HG03520 (cell line): ENCODE measurements at regions not wholly inside any gene's neighbourhood (a gene's known extent, or its start where the extent isn't known, plus 50 kb on each side); places are given as distances from the start of the nearest gene placed in this dataset.

Experiments
- ATAC-seq: cut with Tn5 transposase; IDR thresholded peaks from one replicate; pipeline ENCODE4 v1.9.1; 2021; ENCODE audit warnings: mild to moderate bottlenecking, moderate library complexity; ENCODE audit not compliant: unreplicated experiment

DNA sequence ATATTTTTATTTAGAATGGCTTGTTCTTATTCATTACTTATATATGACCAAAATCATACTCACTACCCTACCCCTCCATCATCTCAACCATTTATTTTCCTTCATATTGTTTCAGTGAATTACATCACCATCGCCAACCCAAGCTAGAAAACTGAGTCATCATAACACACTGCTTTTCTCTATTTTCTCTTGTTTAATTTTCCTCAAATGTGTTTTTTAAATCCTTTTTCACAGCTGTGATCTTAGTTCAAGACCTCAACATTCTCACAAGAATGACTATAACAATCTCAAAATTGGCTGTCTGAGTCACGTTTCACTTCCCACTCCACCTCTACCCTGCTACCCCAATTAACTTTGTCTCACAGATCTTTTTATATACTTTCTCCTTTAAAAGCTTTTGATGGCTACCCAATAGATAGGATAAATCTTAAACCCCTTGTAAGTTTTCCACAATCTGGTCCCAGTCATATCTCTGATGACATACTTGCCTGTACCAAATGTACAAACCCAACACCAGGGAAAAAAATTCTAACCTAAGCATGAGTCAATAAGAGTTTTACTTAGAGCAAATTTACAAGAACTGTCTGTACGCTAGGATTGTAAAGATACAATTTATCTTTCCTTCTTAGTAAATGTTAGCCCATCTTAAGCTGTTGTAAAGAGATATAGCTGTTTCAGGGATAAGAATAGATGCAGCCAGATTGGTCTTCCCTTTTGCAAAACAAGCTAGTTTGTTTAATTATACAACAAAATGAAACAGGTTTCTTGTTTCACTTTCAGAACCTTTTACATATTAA, 635.1 kb upstream of the SLC39A10 start:
- peak; percentile 71 for ATAC-seq

- ATAC-seq, result no peak
Measured at GRCh38 chr2:195018462-195018861, 638.6 kb upstream of the SLC39A10 start.

DNA sequence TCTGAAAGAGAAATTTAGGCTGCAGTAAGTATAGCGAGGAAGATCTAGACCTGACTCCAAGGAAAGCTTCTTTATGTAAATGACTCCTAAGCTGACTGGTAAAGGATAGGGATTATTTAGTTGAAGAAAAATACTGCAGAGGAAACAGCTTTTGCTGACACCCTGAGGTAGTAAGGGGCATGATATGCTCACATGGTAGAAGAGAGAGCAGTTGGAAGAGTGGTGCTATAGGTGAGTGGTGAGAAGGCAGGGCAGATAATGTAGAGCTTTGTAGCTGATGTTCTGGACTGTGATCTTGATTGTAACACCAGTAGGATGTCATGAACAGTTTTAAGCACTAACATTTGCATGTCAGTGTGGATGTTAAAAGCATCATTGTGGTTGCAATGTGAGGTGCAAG, 639.1 kb upstream of the SLC39A10 start:
- no peak for ATAC-seq

DNA sequence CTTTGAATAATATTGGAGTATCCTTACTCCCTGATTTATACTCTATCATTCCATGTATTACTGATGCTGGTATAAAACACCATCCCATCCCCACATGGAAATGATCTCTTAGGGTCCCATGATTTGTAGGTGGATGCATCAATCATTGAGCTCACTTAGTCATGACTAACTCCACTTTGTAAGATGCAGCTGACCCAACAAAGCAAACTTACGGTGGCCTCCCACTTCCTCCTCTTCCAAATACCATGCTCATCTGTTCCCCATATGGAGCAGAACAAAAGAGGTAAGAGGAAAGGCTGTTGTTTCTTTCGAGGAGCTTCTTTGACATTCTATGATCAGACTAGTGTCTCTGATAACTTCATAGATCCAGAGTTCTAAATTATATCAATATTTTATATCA, 640.2 kb upstream of the SLC39A10 start:
- no peak for ATAC-seq

DNA sequence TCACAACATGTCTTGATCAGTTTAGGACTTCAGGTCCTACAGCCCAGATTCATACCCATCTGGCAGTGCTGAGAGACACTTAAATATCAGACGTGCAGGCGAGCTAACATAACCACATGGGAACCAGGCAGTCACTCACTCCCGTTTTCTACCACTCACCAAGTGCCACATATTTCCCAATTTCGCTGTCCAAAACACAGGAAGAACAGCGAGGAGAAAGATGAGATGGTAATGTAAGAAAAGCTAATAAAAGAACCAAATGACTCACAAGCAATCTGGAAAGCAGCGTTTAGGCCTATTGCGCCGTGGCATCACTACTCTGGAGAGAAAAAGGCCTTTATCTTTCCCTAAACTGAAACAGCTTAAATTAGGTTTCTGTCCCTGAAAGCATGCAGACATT, 647.8 kb upstream of the SLC39A10 start:
- ATAC-seq, result no peak

- no peak for ATAC-seq
Measured at GRCh38 chr2:195006856-195007255, 650.2 kb upstream of the SLC39A10 start.

- ATAC-seq, result no peak
Measured at GRCh38 chr2:195003881-195004471, 653.0 kb upstream of the SLC39A10 start.

GRCh38 chr2:195001924-195002323, 655.1 kb upstream of the SLC39A10 start:
- no peak for ATAC-seq

GRCh38 chr2:194999771-195000170, 657.3 kb upstream of the SLC39A10 start:
- ATAC-seq, result no peak

GRCh38 chr2:194992648-194993047, 664.4 kb upstream of the SLC39A10 start:
- no peak for ATAC-seq

DNA sequence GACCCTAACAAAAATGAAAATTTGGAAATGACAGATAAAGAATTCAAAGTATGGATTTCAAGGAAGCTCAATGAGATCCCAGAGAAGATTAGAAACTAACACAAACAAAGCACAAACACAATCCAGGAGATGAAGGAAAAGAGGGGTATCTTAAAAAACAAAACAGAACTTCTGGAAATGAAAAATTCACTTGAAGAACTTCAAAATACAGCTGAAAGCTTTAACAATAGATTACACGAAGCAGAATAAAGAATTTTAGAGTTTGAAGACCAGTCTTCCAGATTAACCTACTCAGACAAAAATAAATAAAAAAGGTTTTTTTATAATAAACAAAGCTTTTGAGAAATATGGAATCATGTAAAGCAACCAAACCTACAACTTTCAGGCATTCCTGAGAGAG, 671.8 kb upstream of the SLC39A10 start:
- ATAC-seq, result no peak

- ATAC-seq, result no peak
Measured at GRCh38 chr2:194962254-194962653, 694.8 kb upstream of the SLC39A10 start.

- no peak for ATAC-seq
Measured at GRCh38 chr2:194954218-194954617, 702.8 kb upstream of the SLC39A10 start.

DNA sequence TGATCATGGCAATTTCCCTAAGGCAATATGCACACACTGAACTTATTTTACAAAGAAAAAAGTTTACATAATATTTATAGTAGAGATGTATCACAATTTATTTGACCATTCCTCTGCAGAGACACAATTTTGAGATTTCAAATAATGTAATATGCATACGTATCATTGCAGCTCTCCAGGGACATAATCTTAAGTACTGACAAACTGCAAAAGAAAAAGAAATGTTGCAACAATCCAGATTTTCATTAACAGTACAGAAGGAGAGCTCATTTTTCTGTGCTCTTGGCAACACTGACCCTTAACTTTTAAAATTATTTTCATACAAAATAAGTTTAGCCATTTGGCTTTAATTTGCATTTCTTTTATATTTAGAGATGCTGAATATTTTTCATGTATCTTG, 710.2 kb upstream of the SLC39A10 start:
- ATAC-seq, result no peak

DNA sequence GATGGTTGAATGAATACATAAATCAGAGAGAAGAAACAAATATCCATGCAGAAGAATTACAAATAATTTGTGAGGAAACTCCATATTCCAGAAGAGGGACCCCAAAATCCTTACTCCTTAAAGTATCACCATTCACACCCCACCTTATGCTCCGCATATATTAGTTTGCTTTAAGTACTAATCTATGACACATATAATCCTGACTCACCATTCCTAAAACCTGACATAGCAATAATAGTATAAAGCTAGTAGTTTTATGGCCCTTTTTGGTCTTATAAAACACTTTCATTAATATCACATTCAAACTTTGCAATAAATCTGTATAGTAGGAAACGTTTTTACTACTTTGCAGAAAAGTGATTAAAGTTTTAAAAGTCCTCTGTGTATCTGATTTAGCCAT, 719.0 kb upstream of the SLC39A10 start:
- no peak for ATAC-seq

- ATAC-seq, result no peak
Measured at GRCh38 chr2:194927489-194927888, 729.5 kb upstream of the SLC39A10 start.

DNA sequence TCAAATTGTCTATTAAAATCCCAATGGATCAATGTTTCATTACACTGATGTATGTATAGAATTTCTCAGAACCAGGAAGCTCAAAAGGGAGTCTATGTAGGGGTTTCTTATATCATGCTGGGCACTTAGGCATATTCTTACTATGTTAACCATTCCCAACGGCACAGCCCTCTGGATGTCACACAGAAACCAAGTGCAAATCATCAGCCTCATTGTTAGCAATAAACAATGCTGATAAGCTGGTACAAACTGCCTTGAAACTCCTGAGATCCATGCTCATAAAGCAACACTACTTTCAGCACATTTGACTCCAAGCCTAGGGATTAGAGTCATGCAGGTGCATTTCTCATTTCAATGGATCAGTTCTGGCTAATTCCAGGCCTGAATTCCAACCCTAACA, 730.2 kb upstream of the SLC39A10 start:
- ATAC-seq, result no peak

DNA sequence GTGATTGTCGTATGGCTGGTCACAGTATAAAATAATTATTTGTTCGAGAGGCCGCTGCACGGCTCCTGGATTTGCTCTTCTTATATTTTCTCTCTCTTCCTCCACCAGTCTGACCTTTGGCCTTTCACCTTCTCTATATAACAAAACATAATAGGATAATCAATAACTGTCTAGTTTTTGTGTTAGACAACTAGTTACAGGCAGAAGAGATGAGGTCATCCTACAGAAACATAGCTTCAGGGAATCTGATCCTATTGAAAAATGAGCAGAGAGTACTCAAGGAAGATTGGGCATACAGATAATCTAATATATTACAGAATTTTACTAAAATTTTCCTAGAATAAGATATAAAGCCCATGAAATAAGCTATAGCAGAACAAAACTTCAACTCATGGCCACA, 731.3 kb upstream of the SLC39A10 start:
- no peak for ATAC-seq

DNA sequence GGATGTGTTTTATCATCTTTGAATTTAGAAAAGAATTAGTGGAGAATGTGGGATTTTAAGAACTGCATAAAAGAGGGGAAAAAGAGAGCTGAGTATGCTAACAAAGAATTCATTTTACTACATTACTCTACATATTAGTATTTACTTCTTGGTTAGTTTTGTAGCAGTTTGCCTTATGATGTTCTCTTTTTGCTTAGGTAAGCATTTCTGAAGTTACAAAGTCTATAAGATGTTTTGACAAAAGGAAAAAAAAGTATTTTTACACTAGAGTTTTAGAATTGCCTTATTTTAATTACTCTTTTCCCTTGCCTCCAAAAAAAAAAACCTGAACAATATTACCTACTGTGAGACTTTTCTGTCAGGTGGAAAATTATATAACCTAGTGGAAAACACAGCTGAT, 739.5 kb upstream of the SLC39A10 start:
- no peak for ATAC-seq

DNA sequence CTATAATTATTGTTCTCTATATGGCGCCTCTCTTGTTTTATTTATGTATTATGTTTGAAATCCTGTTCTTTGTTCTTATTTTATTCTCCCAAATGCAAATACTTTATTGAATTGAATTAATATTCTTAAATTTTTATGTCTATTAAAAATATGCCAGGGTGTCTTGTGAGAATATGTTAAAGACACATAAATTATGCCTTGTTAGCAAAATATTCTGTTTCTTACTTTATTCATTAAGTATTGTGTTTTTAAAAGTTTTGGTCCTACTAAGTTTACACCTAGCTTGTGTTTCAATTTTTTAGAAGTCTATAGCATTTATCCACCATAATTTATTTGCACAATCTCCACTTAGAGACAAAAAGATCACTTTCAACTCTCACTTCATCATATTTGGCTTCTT, 741.5 kb upstream of the SLC39A10 start:
- no peak for ATAC-seq

DNA sequence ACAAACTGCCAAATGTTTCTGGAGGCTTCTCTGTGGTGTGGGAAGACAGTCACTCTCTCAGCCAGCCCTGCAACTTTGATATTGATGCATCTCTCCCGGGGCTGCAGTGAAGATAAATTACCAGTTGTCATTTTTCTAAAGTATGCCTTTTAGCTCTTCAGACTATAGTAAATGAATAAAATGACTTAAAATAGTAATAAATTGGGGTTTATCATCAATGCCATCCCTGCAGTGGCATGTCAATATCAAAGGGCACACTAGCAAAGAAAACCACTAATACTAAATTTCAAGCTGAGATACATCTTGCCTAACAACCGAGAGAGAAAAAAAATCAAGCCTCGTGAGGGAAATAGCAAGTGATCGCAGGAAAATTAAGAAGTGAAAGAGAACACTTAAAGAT, 749.5 kb upstream of the SLC39A10 start:
- ATAC-seq, result no peak

- no peak for ATAC-seq
Measured at GRCh38 chr2:194896871-194897270, 760.2 kb upstream of the SLC39A10 start.

DNA sequence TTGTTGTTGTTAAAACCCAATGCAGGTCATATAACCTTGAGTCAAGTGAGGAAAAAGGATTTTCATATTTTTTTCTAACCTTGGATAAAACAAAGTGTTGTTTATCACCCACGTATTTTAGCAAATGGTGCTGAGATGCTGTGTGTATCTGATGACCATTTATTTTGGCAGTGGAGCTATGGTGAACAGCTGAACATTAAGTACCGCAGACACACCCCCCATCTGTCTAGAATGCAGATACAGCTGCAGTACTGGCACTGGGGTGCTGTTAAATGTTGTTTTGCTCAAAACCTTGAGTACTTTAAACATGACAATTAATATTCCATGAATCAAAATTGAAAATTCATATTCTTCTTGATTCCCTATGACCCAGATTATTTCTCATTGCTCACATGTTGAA, 773.3 kb upstream of the SLC39A10 start:
- ATAC-seq, result no peak
